ENCODE measurements at regions not wholly inside any gene's neighbourhood (a gene's known extent, or its start where the extent isn't known, plus 50 kb on each side); places are given as distances from the start of the nearest gene placed in this dataset.

DNA sequence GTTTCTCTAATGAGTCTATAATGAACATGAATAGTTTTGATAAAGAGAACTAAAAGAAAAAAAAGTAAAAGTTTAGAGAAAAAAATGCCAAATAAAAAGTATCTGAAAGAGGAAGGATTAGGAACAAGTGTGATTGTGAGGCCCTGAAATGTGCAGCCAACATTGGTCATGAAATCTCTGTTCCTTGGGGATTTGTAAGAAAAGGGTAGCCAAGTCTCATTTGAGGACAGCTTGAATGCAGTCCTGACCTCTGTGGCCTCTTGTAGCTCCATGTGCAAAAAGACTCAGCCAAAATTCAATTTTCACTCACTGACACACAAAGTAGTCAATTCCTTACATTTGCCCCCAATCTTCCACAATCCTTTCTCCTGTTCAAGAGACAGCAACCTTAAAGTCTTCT is 167.9 kb downstream of the KLF12 start:
- Histone ChIP-seq H4K5ac (ENCODE audit: low read depth, low read length) (no peak overlapping the region), H3K4me2 (ENCODE audit: low read depth, low read length) (no peak overlapping the region), H3K9ac (ENCODE audit: low read depth, low read length) (no peak overlapping the region), H3K9me1 (ENCODE audit: insufficient read depth, low read length) (peaks cover 2% of the 10 kb centered on the region; the same call in 1 of the 2 replicates), H3K4me3 (ENCODE audit: insufficient read depth, low read depth, low read length) (no peak overlapping the region), H2AK9ac (replicated peaks; ENCODE audit: low read depth, low read length, poor library complexity) (no peak overlapping the region), H4K91ac (ENCODE audit: insufficient read depth, low read depth, low read length) (no peak overlapping the region), H3K9me3 (ENCODE audit: control insufficient read depth, insufficient read depth, low read length) (no peaks in the 10 kb centered on the region), H2AK5ac (ENCODE audit: low read depth, low read length) (no peak overlapping the region), H4K20me1 (ENCODE audit: insufficient read depth, low read length) (no peaks in the 10 kb centered on the region; the same call in 1 of the 2 replicates), H3K4ac (ENCODE audit: low read depth, low read length) (no peak overlapping the region), H3K23ac (ENCODE audit: low read depth, low read length) (no peak overlapping the region), H2BK15ac (ENCODE audit: low read depth, low read length) (no peak overlapping the region), H2BK20ac (ENCODE audit: low read depth, low read length) (no peak overlapping the region), H2AFZ (replicated peaks; ENCODE audit: low read length, poor library complexity) (no peak overlapping the region), H2BK5ac (ENCODE audit: low read depth, low read length, poor library complexity, severe bottlenecking) (no peak overlapping the region), H2BK120ac (ENCODE audit: low read depth, low read length) (no peak overlapping the region), H3K27me3 (ENCODE audit: control insufficient read depth, insufficient read depth, low read length) (no peaks in the 10 kb centered on the region), H3K4me1 (ENCODE audit: control insufficient read depth, insufficient read depth, low read length) (peaks cover 3% of the 10 kb centered on the region; the same call in 1 of the 2 replicates), H3K14ac (replicated peaks; ENCODE audit: low read depth, low read length) (no peak overlapping the region), H4K8ac (ENCODE audit: low read depth in 2 of 2, low read length in 2 of 2) (no peak overlapping the region), H3K56ac (ENCODE audit: extremely low read depth, insufficient read depth, low read length) (no peak overlapping the region), H3K18ac (ENCODE audit: low read depth, low read length) (no peak overlapping the region; the same call in 1 of the 2 replicates), H3K27ac (ENCODE audit: insufficient read depth, low read length) (no peak overlapping the region), H3K79me1 (ENCODE audit: low read depth in 1 of 2, low read length in 2 of 2) (peaks cover 43 to 70% of the 10 kb centered on the region in 2 experiments), H3K36me3 (ENCODE audit: control insufficient read depth, insufficient read depth, low read length) (no peaks in the 10 kb centered on the region; the same call in 1 of the 2 replicates)
- ChIA-PET POLR2A (ENCODE audit: unreplicated experiment) (no interaction called here), CTCF (interaction anchor here (0.9 kb wide), 1 partner anchor 13 kb away, joined by 5 read pairs; no protein-coding TSS in a partner anchor)
- TF ChIP-seq RAD21 (IDR thresholded peaks at IDR 0.05; ENCODE audit: low read length): no peak
- TF ChIP-seq CEBPB (IDR thresholded peaks at IDR 0.05; ENCODE audit: low read depth, low read length): no peak
- TF ChIP-seq, protein P1, sequence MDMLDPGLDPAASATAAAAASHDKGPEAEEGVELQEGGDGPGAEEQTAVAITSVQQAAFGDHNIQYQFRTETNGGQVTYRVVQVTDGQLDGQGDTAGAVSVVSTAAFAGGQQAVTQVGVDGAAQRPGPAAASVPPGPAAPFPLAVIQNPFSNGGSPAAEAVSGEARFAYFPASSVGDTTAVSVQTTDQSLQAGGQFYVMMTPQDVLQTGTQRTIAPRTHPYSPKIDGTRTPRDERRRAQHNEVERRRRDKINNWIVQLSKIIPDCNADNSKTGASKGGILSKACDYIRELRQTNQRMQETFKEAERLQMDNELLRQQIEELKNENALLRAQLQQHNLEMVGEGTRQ (IDR thresholded peaks at IDR 0.05; ENCODE audit: low read depth, low read length): no peak
- no peak for TF ChIP-seq POLR2A (IDR thresholded peaks at IDR 0.05; ENCODE audit: low read depth, low read length)
- no peak for TF ChIP-seq FOS (IDR thresholded peaks at IDR 0.05; ENCODE audit: low read depth, low read length)
- TF ChIP-seq MAZ (IDR thresholded peaks at IDR 0.05; ENCODE audit: borderline replicate concordance, low read depth, low read length): no peak
- TF ChIP-seq NFE2L2 (IDR thresholded peaks at IDR 0.05; ENCODE audit: low read depth, low read length): no peak
- TF ChIP-seq RCOR1 (IDR thresholded peaks at IDR 0.05; ENCODE audit: insufficient replicate concordance, low read length): no peak
- in situ Hi-C loops (cut with MboI; ENCODE audit: low sequenced_read_pairs): no loop called here
- BruUV-seq (replicated peaks): no TSS peak
- dilution Hi-C loops (cut with HindIII; ENCODE audit: low sequenced_read_pairs, unreplicated experiment): no loop called here
- no peak for DNase-seq
- no peak for ATAC-seq (ENCODE audit: low read depth)
- intact Hi-C loops (cut with micrococcal nuclease): no loop called here
